HepG2 (cell line): ENCODE measurements at regions not wholly inside any gene's neighbourhood (a gene's known extent, or its start where the extent isn't known, plus 50 kb on each side); places are given as distances from the start of the nearest gene placed in this dataset.

Experiments used
- ATAC-seq: fragments of 200-7000 bp; cut with Tn5 transposase; 3 replicates; pipeline ENCODE4 v1.9.1; 2020; ENCODE audit warnings: mild to moderate bottlenecking, moderate library complexity
- BruUV-seq: library from RNA; stranded (reverse); fragments of 400-500 nt; replicated peaks from 2 replicates; lab custom pipeline; 2021; lab: Mats Ljungman, UMichigan
- CTCF ChIA-PET: fragments of 300-600 bp; formaldehyde crosslinking; extraction: SDS; loops from one replicate; lab custom pipeline; 2021; ENCODE audit warnings: low total read pairs, inconsistent platforms, low intra/inter-chr PET ratio; lab: Yijun Ruan, JAX
- POLR2A ChIA-PET: fragments of 350-600 bp; sonication (Branson Sonifier 250); formaldehyde crosslinking; loops from one replicate; lab custom pipeline; 2020; ENCODE audit warnings: antibody characterized with exemption, inconsistent platforms; lab: Yijun Ruan, JAX
- DNase-seq: peaks from one replicate; pipeline ENCODE4 v3.0.0-alpha.2; 2015; ENCODE audit warnings: low spot score
- FAIRE-seq: peaks from 3 replicates; lab custom pipeline; 2011; peaks lifted over from hg19 to GRCh38; lab: Jason Lieb, UNC
- H2AFZ ChIP-seq: one replicate; pipeline ENCODE4 v1.6.1; 2011; ENCODE audit warnings: low read length, inconsistent platforms
- H3K27ac ChIP-seq: fragments of 300-600 bp; 3 replicates; pipeline ENCODE4 v1.8.0; 2011; ENCODE audit warnings: mixed run types, mild to moderate bottlenecking, mixed read lengths, low read length, inconsistent platforms; ENCODE audit not compliant: insufficient read depth; ENCODE audit errors: extremely low read length
- H3K27me3 ChIP-seq, 2 experiments: fragments of 200-600 bp in 1 of 2; 2 replicates in 1 of 2; 3 replicates in 1 of 2; pipeline versions ENCODE4 v1.6.0 to v1.8.0; 2011; ENCODE audit warnings: low read length in 2 of 2, mild to moderate bottlenecking in 2 of 2, moderate library complexity in 2 of 2, inconsistent platforms in 1 of 2; ENCODE audit not compliant: insufficient read depth in 2 of 2, control insufficient read depth in 1 of 2
- H3K36me3 ChIP-seq, 2 experiments: fragments of 200-600 bp in 1 of 2; replicated peaks in 1 of 2; 2 replicates in 1 of 2; 3 replicates in 1 of 2; pipeline versions ENCODE4 v1.5.1 to v1.8.0; 2011; ENCODE audit warnings: low read length in 2 of 2, inconsistent platforms in 1 of 2; ENCODE audit not compliant: insufficient read depth in 2 of 2, control insufficient read depth in 1 of 2
- H3K4me1 ChIP-seq: 2 replicates; pipeline ENCODE4 v1.5.1; 2012; ENCODE audit warnings: low read length, inconsistent platforms; ENCODE audit not compliant: insufficient read depth
- H3K4me2 ChIP-seq: 2 replicates; pipeline ENCODE4 v1.6.0; 2011; ENCODE audit warnings: low read depth, low read length, inconsistent platforms
- H3K4me3 ChIP-seq, 3 experiments: fragments of 200-600 bp in 1 of 3; sonication (generic), shearing (Covaris generic) in 1 of 3; replicated peaks in 1 of 3; 2 replicates each; pipeline ENCODE4 v1.5.1; 2011 to 2016; ENCODE audit warnings: low read length in 3 of 3, inconsistent platforms in 2 of 3, low read depth in 2 of 3, mild to moderate bottlenecking in 2 of 3, control low read depth in 1 of 3, mixed read lengths in 1 of 3; ENCODE audit not compliant: insufficient read depth in 1 of 3
- H3K79me2 ChIP-seq: one replicate; pipeline ENCODE4 v1.6.1; 2011; ENCODE audit warnings: low read length, inconsistent platforms; ENCODE audit not compliant: insufficient read depth
- H3K9ac ChIP-seq: 2 replicates; pipeline ENCODE4 v1.6.0; 2011; ENCODE audit warnings: mild to moderate bottlenecking, low read depth, low read length, inconsistent platforms; ENCODE audit not compliant: insufficient read depth
- H3K9me3 ChIP-seq: 2 replicates; pipeline ENCODE4 v1.5.1; 2012; ENCODE audit warnings: mild to moderate bottlenecking, low read length
- H4K20me1 ChIP-seq: 2 replicates; pipeline ENCODE4 v1.6.0; 2011; ENCODE audit warnings: inconsistent platforms, mild to moderate bottlenecking, low read length, moderate library complexity; ENCODE audit not compliant: insufficient read depth
- AFF4 ChIP-seq: sonication (generic); formaldehyde crosslinking; IDR thresholded peaks from 2 replicates; pipeline ENCODE4 v1.4.0; 2020; ENCODE audit warnings: missing genetic modification reagents
- ATF7 ChIP-seq, 2 experiments: fragments of 450-650 bp in 1 of 2; sonication (generic) in 1 of 2; formaldehyde crosslinking in 1 of 2; IDR thresholded peaks; 2 replicates each; pipeline versions ENCODE4 v1.4.0 to v1.6.1; 2016 to 2020; ENCODE audit warnings: antibody characterized with exemption in 1 of 2, mild to moderate bottlenecking in 1 of 2, missing genetic modification reagents in 1 of 2
- DZIP1 ChIP-seq: sonication (generic); formaldehyde crosslinking; IDR thresholded peaks from 2 replicates; pipeline ENCODE4 v1.5.0; 2020; ENCODE audit warnings: mild to moderate bottlenecking, missing genetic modification reagents
- ELF4 ChIP-seq: sonication (generic); formaldehyde crosslinking; IDR thresholded peaks from 2 replicates; pipeline ENCODE4 v1.5.0; 2020; ENCODE audit warnings: missing genetic modification reagents, mild to moderate bottlenecking, moderate library complexity, borderline replicate concordance
- HMG20B ChIP-seq: conservative IDR thresholded peaks from 2 replicates; pipeline ENCODE4 v1.6.1; 2016; ENCODE audit warnings: missing genetic modification reagents, missing compliant biosample characterization
- MBNL3 ChIP-seq: fragments of 250-450 bp; sonication (Bioruptor Pico); conservative IDR thresholded peaks from 2 replicates; pipeline ENCODE4 v1.8.0; 2022; ENCODE audit warnings: mild to moderate bottlenecking, inconsistent platforms
- NFYC ChIP-seq: IDR thresholded peaks from 2 replicates; pipeline ENCODE4 v1.6.1; 2016; ENCODE audit warnings: missing genetic modification reagents, missing compliant biosample characterization
- NR0B2 ChIP-seq: sonication (generic); formaldehyde crosslinking; IDR thresholded peaks from 2 replicates; pipeline ENCODE4 v1.4.0; 2020; ENCODE audit warnings: mild to moderate bottlenecking, missing genetic modification reagents
- SMAD9 ChIP-seq: sonication (generic); formaldehyde crosslinking; IDR thresholded peaks from 2 replicates; pipeline ENCODE4 v1.5.1; 2020; ENCODE audit warnings: mild to moderate bottlenecking, missing genetic modification reagents
- UBTF ChIP-seq: sonication (generic); formaldehyde crosslinking; IDR thresholded peaks from 2 replicates; pipeline ENCODE4 v1.4.0; 2020; ENCODE audit warnings: mild to moderate bottlenecking, missing genetic modification reagents
- ZNF17 ChIP-seq: sonication (generic); formaldehyde crosslinking; IDR thresholded peaks from 2 replicates; pipeline ENCODE4 v1.5.0; 2020; ENCODE audit warnings: mild to moderate bottlenecking, missing genetic modification reagents
- ZNF224 ChIP-seq: sonication (generic); formaldehyde crosslinking; IDR thresholded peaks from 2 replicates; pipeline ENCODE4 v1.5.0; 2020; ENCODE audit warnings: mild to moderate bottlenecking, missing genetic modification reagents
- ZNF296 ChIP-seq: sonication (generic); formaldehyde crosslinking; conservative IDR thresholded peaks from 2 replicates; pipeline ENCODE4 v1.5.0; 2020; ENCODE audit warnings: mild to moderate bottlenecking, missing genetic modification reagents
- ZNF343 ChIP-seq: sonication (generic); formaldehyde crosslinking; IDR thresholded peaks from 2 replicates; pipeline ENCODE4 v1.4.0; 2020; ENCODE audit warnings: mild to moderate bottlenecking, missing genetic modification reagents
- ZNF446 ChIP-seq: sonication (generic); formaldehyde crosslinking; IDR thresholded peaks from 2 replicates; pipeline ENCODE4 v1.5.0; 2020; ENCODE audit warnings: mild to moderate bottlenecking, missing genetic modification reagents
- ZNF501 ChIP-seq: sonication (generic); formaldehyde crosslinking; IDR thresholded peaks from 2 replicates; pipeline ENCODE4 v1.5.1; 2020; ENCODE audit warnings: mild to moderate bottlenecking, moderate library complexity, missing genetic modification reagents
- WGBS: methylation state at CpG from one replicate; pipeline ENCODE4 v1.1.6; 2017; ENCODE audit warnings: low lambda C conversion rate; 5-methylcytosine and 5-hydroxymethylcytosine counted together
- in situ Hi-C: cut with HindIII; loops from 2 replicates; pipeline ENCODE4 v1.10.0; 2017; ENCODE audit warnings: low pct_unique_long_range_greater_than_20kb; ENCODE audit not compliant: extremely low pct_ligation_motif_present
- intact Hi-C: fragments of 100-400 bp; cut with micrococcal nuclease; formaldehyde crosslinking; loops from one replicate; pipeline ENCODE4 v1.10.0; 2022; ENCODE audit not compliant: unreplicated experiment

- ChIA-PET CTCF (no interaction called here), POLR2A (no interaction called here)
- in situ Hi-C loops = no loop called here
- DNase-seq = no peak
- H3K27ac ChIP-seq = no peak overlapping the region
- H3K36me3 ChIP-seq = no peaks in the 10 kb centered on the region
- intact Hi-C loops = no loop called here
- ATAC-seq = no peak
- no peaks in the 10 kb centered on the region for H3K79me2 ChIP-seq
- H2AFZ ChIP-seq = no peak overlapping the region
- peaks cover 5% of the 10 kb centered on the region; the same call in 1 of the 2 replicates for H3K9me3 ChIP-seq
- no peak for FAIRE-seq
- no TSS peak for BruUV-seq
- no peaks in the 10 kb centered on the region for H4K20me1 ChIP-seq
- H3K4me1 ChIP-seq = no peaks in the 10 kb centered on the region
- TF ChIP-seq ZNF296 (CRISPR knock-in tag) = no peak
- TF ChIP-seq AFF4 (CRISPR knock-in tag) = no peak
- no peak for TF ChIP-seq MBNL3 (CRISPR knock-in tag)
- TF ChIP-seq NR0B2 (CRISPR knock-in tag) = no peak
- TF ChIP-seq ZNF224 (CRISPR knock-in tag) = no peak
- TF ChIP-seq ELF4 (CRISPR knock-in tag) = no peak
- no peak for TF ChIP-seq UBTF
- TF ChIP-seq SMAD9 = no peak
- no peak for TF ChIP-seq ATF7 (IDR thresholded peaks at IDR 0.05)
- TF ChIP-seq ATF7 (CRISPR knock-in tag; IDR thresholded peaks at IDR 0.05) = no peak
- TF ChIP-seq NFYC (CRISPR knock-in tag) = no peak
- TF ChIP-seq ZNF343 (CRISPR knock-in tag) = no peak
- TF ChIP-seq DZIP1 = no peak
- TF ChIP-seq ZNF17 (CRISPR knock-in tag) = no peak
- no peak for TF ChIP-seq HMG20B
- TF ChIP-seq ZNF501 (CRISPR knock-in tag) = no peak
- no peak for TF ChIP-seq ZNF446 (CRISPR knock-in tag)
- H3K27me3 ChIP-seq = no peaks in the 10 kb centered on the region
- H3K4me2 ChIP-seq = no peak overlapping the region
- WGBS = 0% methylated on average over 2 of the region's 2 CpGs
- no peak overlapping the region for H3K9ac ChIP-seq
- no peak overlapping the region for H3K4me3 ChIP-seq
These were observed 393.8 kb upstream of the GRID2 start for GRCh38 chr4:91909963-91910362.
